Tibial artery (tissue), 4 donors: ENCODE measurements at regions not wholly inside any gene's neighbourhood (a gene's known extent, or its start where the extent isn't known, plus 50 kb on each side); places are given as distances from the start of the nearest gene placed in this dataset.

Experiments
- DNase-seq, 2 donors: peaks; one replicate each; pipeline ENCODE4 v3.0.0-alpha.2; 2019
- H3K27ac ChIP-seq, 2 donors: fragments of 200-600 bp; sonication (generic) in 1 of 2; 1 replicate in 1 of 2; 2 replicates in 1 of 2; pipeline ENCODE4 v1.5.1; 2018 to 2019; ENCODE audit warnings: mild to moderate bottlenecking in 1 of 2
- H3K27me3 ChIP-seq, 2 donors: fragments of 200-600 bp; sonication (generic) in 1 of 2; one replicate each; pipeline versions ENCODE4 v1.5.1 to v1.6.0; 2016 to 2019
- H3K36me3 ChIP-seq, 3 donors: fragments of 200-600 bp; sonication (generic) in 2 of 3; one replicate each; pipeline ENCODE4 v1.5.1; 2016 to 2019; ENCODE audit warnings: mild to moderate bottlenecking in 2 of 3
- H3K4me1 ChIP-seq, 4 donors: fragments of 200-600 bp; sonication (generic) in 2 of 4; 1 replicate in 3 of 4; 2 replicates in 1 of 4; pipeline ENCODE4 v1.5.1; 2016 to 2019
- H3K4me3 ChIP-seq, 2 donors: fragments of 200-600 bp; sonication (generic) in 1 of 2; 1 replicate in 1 of 2; 2 replicates in 1 of 2; pipeline ENCODE4 v1.5.1; 2018 to 2019; ENCODE audit warnings: mild to moderate bottlenecking in 2 of 2
- H3K9me3 ChIP-seq, 3 donors: fragments of 200-600 bp; sonication (generic) in 1 of 3; one replicate each; pipeline ENCODE4 v1.5.1; 2016 to 2019
- intact Hi-C: fragments of 100-400 bp; cut with DNase I; formaldehyde crosslinking; loops from one replicate; pipeline ENCODE4 v1.15.0; 2023; ENCODE audit warnings: low total_unique reads
- TF ChIP-seq, protein P1 (sequence below), 2 experiments: fragments of 200-600 bp in 1 of 2; fragments of 450-650 bp in 1 of 2; IDR thresholded peaks; one replicate each; pipeline ENCODE4 v1.5.1; 2017 to 2019; ENCODE audit warnings: antibody characterized with exemption in 2 of 2, mild to moderate bottlenecking in 1 of 2, moderate library complexity in 1 of 2

DNA sequence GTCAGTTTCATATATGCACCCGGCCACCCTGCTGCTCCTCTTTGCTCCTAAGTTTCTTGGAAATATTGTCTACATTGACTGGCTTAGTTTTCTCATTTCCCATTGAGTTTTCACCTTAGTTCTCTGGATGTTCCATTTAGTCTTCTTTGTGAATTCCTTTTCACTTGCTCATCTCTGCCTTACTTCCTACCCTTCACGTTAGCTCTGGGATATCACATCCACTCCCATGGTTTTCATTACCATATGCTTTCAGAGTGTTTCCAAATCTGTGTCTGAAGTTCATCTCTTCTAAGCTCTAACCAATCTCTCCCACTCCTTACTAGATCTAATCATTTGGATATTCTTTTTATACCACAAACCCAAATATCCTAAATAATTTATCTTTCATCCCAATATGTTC is 226.4 kb downstream of the FAM76B start:
- H3K27ac ChIP-seq: peak overlapping the region in 1 of 2 donors; percentile 52

DNA sequence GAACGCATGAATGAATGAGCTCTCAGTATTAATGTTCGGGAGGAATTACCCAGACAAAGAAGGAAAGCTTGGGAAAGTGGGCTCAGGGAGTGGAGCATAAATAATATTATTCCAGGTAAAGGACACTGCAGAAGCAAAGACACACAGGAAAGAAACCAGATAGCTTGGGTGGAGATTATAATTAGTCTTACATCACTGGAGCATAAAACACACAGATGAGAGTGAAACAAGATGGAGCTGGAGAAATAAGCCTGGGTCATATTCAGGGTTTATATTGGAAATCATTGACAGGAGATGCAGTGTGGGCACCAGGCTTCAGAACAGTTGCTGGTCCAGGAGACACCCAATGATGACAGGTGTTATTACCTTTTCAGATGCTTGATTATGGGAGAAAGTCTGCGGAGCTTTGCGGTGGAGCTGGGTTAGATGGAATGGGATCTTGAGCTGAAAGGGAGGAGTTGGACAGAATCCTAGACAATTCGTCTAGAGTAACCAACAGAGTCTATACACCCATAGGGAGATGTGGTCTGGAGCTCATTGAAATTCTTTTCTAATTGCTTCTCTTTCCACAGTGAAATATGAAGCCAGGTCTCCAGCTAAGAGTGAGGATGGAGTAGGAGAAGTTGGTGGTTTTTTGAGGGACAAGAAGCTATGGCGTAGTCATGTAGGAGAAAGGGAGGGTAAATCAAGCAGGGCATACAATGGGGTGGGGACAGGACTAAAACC is 227.2 kb downstream of the FAM76B start:
- intact Hi-C loops: loop anchor here (10.0 kb wide), 2 partner anchors 82 to 308 kb away; no protein-coding TSS in a partner anchor
- Histone ChIP-seq H3K36me3 (no peaks in the 10 kb centered on the region), H3K27me3 (no peaks in the 10 kb centered on the region), H3K9me3 (no peaks in the 10 kb centered on the region), H3K4me3 (no peak overlapping the region), H3K27ac (no peak overlapping the region), H3K4me1 (peaks cover 0 to 85% (median 41%) of the 10 kb centered on the region in 4 donors)
- DNase-seq: no peak
- TF ChIP-seq, protein P1, sequence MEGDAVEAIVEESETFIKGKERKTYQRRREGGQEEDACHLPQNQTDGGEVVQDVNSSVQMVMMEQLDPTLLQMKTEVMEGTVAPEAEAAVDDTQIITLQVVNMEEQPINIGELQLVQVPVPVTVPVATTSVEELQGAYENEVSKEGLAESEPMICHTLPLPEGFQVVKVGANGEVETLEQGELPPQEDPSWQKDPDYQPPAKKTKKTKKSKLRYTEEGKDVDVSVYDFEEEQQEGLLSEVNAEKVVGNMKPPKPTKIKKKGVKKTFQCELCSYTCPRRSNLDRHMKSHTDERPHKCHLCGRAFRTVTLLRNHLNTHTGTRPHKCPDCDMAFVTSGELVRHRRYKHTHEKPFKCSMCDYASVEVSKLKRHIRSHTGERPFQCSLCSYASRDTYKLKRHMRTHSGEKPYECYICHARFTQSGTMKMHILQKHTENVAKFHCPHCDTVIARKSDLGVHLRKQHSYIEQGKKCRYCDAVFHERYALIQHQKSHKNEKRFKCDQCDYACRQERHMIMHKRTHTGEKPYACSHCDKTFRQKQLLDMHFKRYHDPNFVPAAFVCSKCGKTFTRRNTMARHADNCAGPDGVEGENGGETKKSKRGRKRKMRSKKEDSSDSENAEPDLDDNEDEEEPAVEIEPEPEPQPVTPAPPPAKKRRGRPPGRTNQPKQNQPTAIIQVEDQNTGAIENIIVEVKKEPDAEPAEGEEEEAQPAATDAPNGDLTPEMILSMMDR (IDR thresholded peaks at IDR 0.05): no peak

More for the DNA sequence above, 226.4 kb downstream of the FAM76B start:
- intact Hi-C loops: loop anchor here (10.0 kb wide), 2 partner anchors 82 to 308 kb away; no protein-coding TSS in a partner anchor
- H3K36me3 ChIP-seq: no peaks in the 10 kb centered on the region
- TF ChIP-seq, protein P1 (IDR thresholded peaks at IDR 0.05): no peak
- H3K4me1 ChIP-seq: peaks cover 0 to 86% (median 47%) of the 10 kb centered on the region in 4 donors
- DNase-seq: no peak
- no peaks in the 10 kb centered on the region for H3K27me3 ChIP-seq
- H3K4me3 ChIP-seq: no peak overlapping the region
- no peaks in the 10 kb centered on the region for H3K9me3 ChIP-seq

DNA sequence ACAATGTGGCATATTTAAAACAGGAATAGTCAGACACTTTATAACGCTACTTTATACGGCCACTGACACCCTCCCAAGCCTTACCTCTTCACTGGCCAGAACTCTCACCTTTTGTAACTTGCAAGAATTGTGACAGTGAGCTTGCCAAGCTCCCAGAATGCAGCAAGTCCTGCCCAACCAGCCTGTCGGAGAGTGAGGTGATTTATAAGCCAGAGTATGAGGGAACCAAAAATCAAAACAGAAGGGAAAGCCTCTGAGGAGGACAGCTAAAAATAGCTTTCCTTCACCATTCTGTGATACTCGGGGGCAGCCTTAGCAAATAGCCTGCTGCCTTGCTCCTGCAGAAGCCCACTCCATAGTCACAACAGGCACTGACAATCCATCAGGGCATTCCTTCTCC is 229.7 kb downstream of the FAM76B start:
- DNase-seq: peak; percentile 32 to 83
- H3K9me3 ChIP-seq: no peaks in the 10 kb centered on the region
- peak overlapping the region; percentile 28 to 73 for H3K27ac ChIP-seq
- H3K36me3 ChIP-seq: no peaks in the 10 kb centered on the region
- H3K4me1 ChIP-seq: peaks cover 0 to 86% (median 36%) of the 10 kb centered on the region in 4 donors
- intact Hi-C loops: loop anchor here (10.0 kb wide), 2 partner anchors 85 to 305 kb away; no protein-coding TSS in a partner anchor
- no peak overlapping the region for H3K4me3 ChIP-seq
- TF ChIP-seq, protein P1 (IDR thresholded peaks at IDR 0.05): no peak
- no peaks in the 10 kb centered on the region for H3K27me3 ChIP-seq

DNA sequence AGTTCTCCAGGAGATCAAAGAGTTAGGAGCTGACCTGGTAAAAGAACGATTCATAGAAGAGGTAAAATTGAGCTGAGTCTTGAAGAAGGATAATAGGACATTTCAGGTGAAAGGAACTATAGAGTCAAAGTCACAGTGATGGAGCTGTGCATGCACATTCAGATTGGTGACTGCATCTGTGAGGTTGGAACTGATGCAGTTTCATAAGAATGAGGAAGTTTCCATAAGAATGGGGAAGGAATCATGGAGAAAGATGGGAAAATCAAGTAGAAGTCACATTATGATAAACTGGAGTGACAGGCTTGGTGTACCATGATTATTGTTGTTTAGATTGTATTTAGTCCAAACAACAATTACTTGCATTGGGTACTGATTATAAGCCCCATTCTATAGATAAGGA is 232.2 kb downstream of the FAM76B start:
- Histone ChIP-seq H3K4me3 (no peak overlapping the region), H3K27ac (peak overlapping the region in 1 of 2 donors; percentile 73), H3K36me3 (no peaks in the 10 kb centered on the region), H3K27me3 (no peaks in the 10 kb centered on the region), H3K4me1 (peaks cover 0 to 72% (median 25%) of the 10 kb centered on the region in 4 donors), H3K9me3 (no peaks in the 10 kb centered on the region)
- intact Hi-C loops: no loop called here
- no peak for DNase-seq
- TF ChIP-seq, protein P1 (IDR thresholded peaks at IDR 0.05): no peak

DNA sequence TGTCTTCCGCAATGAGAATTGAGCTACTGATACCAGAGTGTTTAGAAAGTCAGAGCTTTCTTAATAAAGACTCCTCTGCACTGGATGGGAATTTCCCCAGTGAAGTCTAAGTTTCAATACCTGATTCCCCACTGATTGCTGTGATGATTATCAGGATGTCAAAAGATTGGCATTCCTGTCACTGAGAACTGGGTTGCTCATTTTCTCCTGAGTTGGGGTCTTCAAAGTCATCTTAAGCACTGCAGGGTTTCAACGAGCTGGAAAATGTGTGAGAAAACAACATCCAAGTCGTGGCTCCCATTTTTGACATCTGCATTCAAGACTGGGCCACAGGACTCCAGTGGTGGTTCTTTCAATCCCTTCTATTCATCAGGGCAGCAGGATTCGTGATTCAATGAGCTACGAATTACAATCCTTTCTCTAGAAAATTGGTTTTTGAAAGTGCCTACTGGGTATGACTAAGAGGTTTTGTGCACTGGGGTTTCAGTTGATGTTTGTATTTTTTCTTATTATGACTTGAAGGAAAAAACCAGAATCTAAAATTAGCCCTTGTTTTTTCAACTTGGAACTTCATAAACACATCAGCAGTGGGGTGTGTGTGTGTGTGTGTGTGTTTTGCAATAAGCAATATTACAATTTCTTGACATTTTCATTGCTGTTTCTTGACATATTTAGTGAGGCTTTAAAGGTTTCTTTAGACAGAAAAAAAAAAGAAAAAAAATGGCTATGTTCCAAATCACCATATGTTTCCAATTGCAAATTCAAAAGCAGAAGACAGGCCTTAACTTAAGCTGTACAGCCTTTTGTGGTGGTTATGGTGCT is 233.0 kb downstream of the FAM76B start:
- H3K4me1 ChIP-seq: peaks cover 0 to 65% (median 24%) of the 10 kb centered on the region in 4 donors
- no peaks in the 10 kb centered on the region for H3K9me3 ChIP-seq
- no peaks in the 10 kb centered on the region for H3K36me3 ChIP-seq
- peak overlapping the region; percentile 42 to 73 for H3K27ac ChIP-seq
- intact Hi-C loops: no loop called here
- H3K4me3 ChIP-seq: no peak overlapping the region
- DNase-seq: no peak
- TF ChIP-seq, protein P1 (IDR thresholded peaks at IDR 0.05): no peak
- H3K27me3 ChIP-seq: no peaks in the 10 kb centered on the region
